ENCODE measurements at regions not wholly inside any gene's neighbourhood (a gene's known extent, or its start where the extent isn't known, plus 50 kb on each side); places are given as distances from the start of the nearest gene placed in this dataset.
"Not testable (repeated sequence)": the region's sequence is repeated elsewhere in the genome, so short reads cannot be mapped to it uniquely, and the experiment has no call there.

- TF ChIP-seq POLR2A (IDR thresholded peaks at IDR 0.05; ENCODE audit: extremely low read depth, insufficient read length) (no peak), CTCF (IDR thresholded peaks at IDR 0.05; ENCODE audit: low read depth, low read length) (no peak), MAX (IDR thresholded peaks at IDR 0.05; ENCODE audit: low read depth, low read length) (no peak), MYC (IDR thresholded peaks at IDR 0.05; ENCODE audit: low read depth, low read length) (no peak)
- no peak for DNase-seq (ENCODE audit: low read depth)
- H3K4me3 ChIP-seq (ENCODE audit: low read depth, low read length) = no peak overlapping the region
Measured at GRCh38 chr14:85016496-85016895, 513.4 kb upstream of the FLRT2 start.

GRCh38 chr14:85023866-85024265 is 506.1 kb upstream of the FLRT2 start:
- not testable (repeated sequence) for H3K4me3 ChIP-seq (ENCODE audit: low read depth, low read length); DNase-seq (ENCODE audit: low read depth)

GRCh38 chr14:85024931-85025330 is 505.0 kb upstream of the FLRT2 start:
- TF ChIP-seq MAX (IDR thresholded peaks at IDR 0.05; ENCODE audit: low read depth, low read length) (no peak), CTCF (IDR thresholded peaks at IDR 0.05; ENCODE audit: low read depth, low read length) (no peak), MYC (IDR thresholded peaks at IDR 0.05; ENCODE audit: low read depth, low read length) (no peak), POLR2A (IDR thresholded peaks at IDR 0.05; ENCODE audit: extremely low read depth, insufficient read length) (no peak)
- H3K4me3 ChIP-seq (ENCODE audit: low read depth, low read length) = no peak overlapping the region
- DNase-seq (ENCODE audit: low read depth) = no peak

GRCh38 chr14:85027681-85028370 is 502.1 kb upstream of the FLRT2 start:
- no peak for TF ChIP-seq MYC (IDR thresholded peaks at IDR 0.05; ENCODE audit: low read depth, low read length)
- no peak for DNase-seq (ENCODE audit: low read depth)
- H3K4me3 ChIP-seq (ENCODE audit: low read depth, low read length) = no peak overlapping the region

GRCh38 chr14:85037411-85037810 is 492.5 kb upstream of the FLRT2 start:
- no peak for DNase-seq (ENCODE audit: low read depth)
- H3K4me3 ChIP-seq (ENCODE audit: low read depth, low read length) = no peak overlapping the region
- TF ChIP-seq MAX (IDR thresholded peaks at IDR 0.05; ENCODE audit: low read depth, low read length) = no peak
- TF ChIP-seq CTCF (IDR thresholded peaks at IDR 0.05; ENCODE audit: low read depth, low read length) = no peak

GRCh38 chr14:85038526-85039352 is 491.2 kb upstream of the FLRT2 start:
- no peak for TF ChIP-seq MYC (IDR thresholded peaks at IDR 0.05; ENCODE audit: low read depth, low read length)
- TF ChIP-seq MAX (IDR thresholded peaks at IDR 0.05; ENCODE audit: low read depth, low read length) = no peak
- no peak for TF ChIP-seq CTCF (IDR thresholded peaks at IDR 0.05; ENCODE audit: low read depth, low read length)
- TF ChIP-seq POLR2A (IDR thresholded peaks at IDR 0.05; ENCODE audit: extremely low read depth, insufficient read length) = no peak
- no peak overlapping the region for H3K4me3 ChIP-seq (ENCODE audit: low read depth, low read length)
- no peak for DNase-seq (ENCODE audit: low read depth)

- DNase-seq (ENCODE audit: low read depth) = no peak
- TF ChIP-seq MYC (IDR thresholded peaks at IDR 0.05; ENCODE audit: low read depth, low read length) = no peak
- TF ChIP-seq MAX (IDR thresholded peaks at IDR 0.05; ENCODE audit: low read depth, low read length) = no peak
- no peak for TF ChIP-seq POLR2A (IDR thresholded peaks at IDR 0.05; ENCODE audit: extremely low read depth, insufficient read length)
- no peak for TF ChIP-seq CTCF (IDR thresholded peaks at IDR 0.05; ENCODE audit: low read depth, low read length)
- no peak overlapping the region for H3K4me3 ChIP-seq (ENCODE audit: low read depth, low read length)
Measured at GRCh38 chr14:85039353-85039626, 490.7 kb upstream of the FLRT2 start.

Measured in NB4 (cell line).